ENCODE measurements at regions not wholly inside any gene's neighbourhood (a gene's known extent, or its start where the extent isn't known, plus 50 kb on each side); places are given as distances from the start of the nearest gene placed in this dataset.
"Not testable (repeated sequence)": the region's sequence is repeated elsewhere in the genome, so short reads cannot be mapped to it uniquely, and the experiment has no call there.

DNA sequence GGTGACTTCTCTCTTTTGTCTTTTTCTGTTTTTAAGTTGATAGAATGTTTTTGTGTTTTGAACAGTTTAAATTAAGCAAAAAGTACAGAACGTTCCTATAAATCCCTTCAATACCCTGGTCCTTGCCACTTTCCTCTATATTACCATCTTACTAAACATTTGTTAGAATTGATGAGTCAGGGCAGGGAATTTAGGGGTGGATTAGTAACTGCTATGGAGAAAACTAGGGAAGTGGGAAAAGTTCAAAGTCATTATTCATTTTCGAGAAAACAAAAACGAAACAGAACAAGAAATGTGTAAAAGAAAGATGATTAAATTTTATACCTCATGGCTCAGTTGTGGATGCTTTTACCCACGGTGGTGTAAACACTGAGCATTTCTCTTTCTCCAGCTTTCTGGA is 240.4 kb upstream of the SULF2 start:
- Histone ChIP-seq H3K4me3 (ENCODE audit: low read depth, low read length) (no peak overlapping the region), H3K9me3 (ENCODE audit: control insufficient read depth, insufficient read depth, low read length) (no peaks in the 10 kb centered on the region), H3K27ac (ENCODE audit: low read depth, low read length) (no peak overlapping the region), H3K4me1 (ENCODE audit: control insufficient read depth, insufficient read depth, low read length) (peaks cover 8% of the 10 kb centered on the region), H3K27me3 (ENCODE audit: control insufficient read depth, insufficient read depth, low read length) (peaks cover 7% of the 10 kb centered on the region), H3K36me3 (ENCODE audit: control insufficient read depth, insufficient read depth, low read length) (no peaks in the 10 kb centered on the region)
- no CpG with 5 or more reads among the region's 4 CpGs for WGBS (ENCODE audit: insufficient coverage)
- DNase-seq (ENCODE audit: low read depth in 4 of 6, low spot score in 6 of 6): no peak

DNA sequence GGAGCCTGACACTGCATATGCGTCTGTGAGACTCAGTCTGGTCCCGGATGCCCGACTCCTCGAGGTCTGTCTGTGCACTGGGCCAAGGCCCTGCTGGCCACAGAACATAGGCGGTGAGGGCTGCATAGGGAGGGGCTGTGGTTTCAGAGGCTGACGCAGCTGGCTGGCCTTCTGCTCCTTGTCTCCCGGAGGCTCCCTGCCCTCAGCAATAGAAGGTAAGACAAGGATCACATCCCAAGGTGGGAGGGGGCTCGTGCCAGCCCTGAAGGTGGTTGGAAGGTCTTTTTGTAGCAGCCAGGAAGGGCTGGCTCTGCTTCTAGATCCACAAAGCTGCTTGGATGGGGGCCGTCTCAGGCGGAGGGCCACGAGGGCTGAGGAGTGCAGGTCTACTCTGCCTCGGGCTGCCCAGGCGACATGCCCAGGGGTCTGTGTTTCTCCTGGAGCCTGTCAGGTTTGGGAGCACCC is 239.8 kb upstream of the SULF2 start:
- peak in 2 of 6 donors; percentile 15 to 66 for DNase-seq (ENCODE audit: low read depth in 4 of 6, low spot score in 6 of 6)
- Histone ChIP-seq H3K9me3 (ENCODE audit: control insufficient read depth, insufficient read depth, low read length) (no peaks in the 10 kb centered on the region), H3K4me3 (ENCODE audit: low read depth, low read length) (no peak overlapping the region), H3K27ac (ENCODE audit: low read depth, low read length) (peak overlapping the region; percentile 18), H3K36me3 (ENCODE audit: control insufficient read depth, insufficient read depth, low read length) (no peaks in the 10 kb centered on the region), H3K27me3 (ENCODE audit: control insufficient read depth, insufficient read depth, low read length) (peaks cover 7% of the 10 kb centered on the region), H3K4me1 (ENCODE audit: control insufficient read depth, insufficient read depth, low read length) (peaks cover 8% of the 10 kb centered on the region)
- 40% methylated on average over 13 of the region's 13 CpGs for WGBS (ENCODE audit: insufficient coverage)

DNA sequence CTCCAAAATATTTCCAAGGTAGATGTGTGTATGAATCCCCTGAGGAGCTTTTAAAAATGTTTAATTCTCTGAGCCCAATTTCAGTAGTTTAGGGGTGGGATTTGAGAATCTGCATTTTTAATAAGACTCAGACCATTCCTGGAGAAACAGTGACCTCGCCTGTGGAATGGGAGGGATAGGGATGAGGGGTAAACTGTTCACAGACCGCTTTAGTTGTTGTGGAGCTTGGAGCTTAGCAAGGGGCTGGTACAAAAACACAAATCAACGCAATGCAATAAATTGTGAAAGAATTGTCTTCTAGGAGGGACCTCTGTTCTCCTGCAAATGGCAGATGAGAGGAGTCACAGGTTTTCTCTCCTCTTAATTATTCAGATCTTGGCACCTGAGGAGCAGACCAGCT is 239.3 kb upstream of the SULF2 start:
- Histone ChIP-seq H3K27me3 (ENCODE audit: control insufficient read depth, insufficient read depth, low read length) (peaks cover 7% of the 10 kb centered on the region), H3K4me1 (ENCODE audit: control insufficient read depth, insufficient read depth, low read length) (peaks cover 8% of the 10 kb centered on the region), H3K36me3 (ENCODE audit: control insufficient read depth, insufficient read depth, low read length) (no peaks in the 10 kb centered on the region), H3K27ac (ENCODE audit: low read depth, low read length) (no peak overlapping the region), H3K9me3 (ENCODE audit: control insufficient read depth, insufficient read depth, low read length) (no peaks in the 10 kb centered on the region), H3K4me3 (ENCODE audit: low read depth, low read length) (no peak overlapping the region)
- no CpG with 5 or more reads among the region's 3 CpGs for WGBS (ENCODE audit: insufficient coverage)
- peak in 1 of 6 donors; percentile 26 for DNase-seq (ENCODE audit: low read depth in 4 of 6, low spot score in 6 of 6)

DNA sequence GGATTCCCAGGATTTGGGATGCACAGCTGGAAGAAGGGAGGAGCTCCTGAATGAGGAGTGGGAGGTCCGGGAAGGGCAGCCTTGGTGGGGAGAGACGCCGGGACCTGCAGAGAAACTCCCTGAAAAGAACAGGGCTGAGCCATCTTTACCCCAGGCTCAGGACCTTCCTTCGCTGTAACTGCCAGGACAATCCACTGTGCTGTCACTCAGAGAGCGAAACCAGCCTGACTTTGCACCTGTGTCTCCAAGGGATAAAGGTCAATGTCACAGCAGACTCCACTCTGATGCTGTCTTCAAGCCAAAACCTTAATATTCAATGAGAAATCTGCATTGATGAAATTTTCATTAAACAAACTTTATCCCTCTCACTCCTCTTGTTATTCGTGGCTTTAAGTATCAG is 235.4 kb upstream of the SULF2 start:
- not testable (repeated sequence) for H3K4me3 ChIP-seq (ENCODE audit: low read depth, low read length); H3K36me3 ChIP-seq (ENCODE audit: control insufficient read depth, insufficient read depth, low read length); H3K9me3 ChIP-seq (ENCODE audit: control insufficient read depth, insufficient read depth, low read length); H3K4me1 ChIP-seq (ENCODE audit: control insufficient read depth, insufficient read depth, low read length); H3K27ac ChIP-seq (ENCODE audit: low read depth, low read length); DNase-seq (ENCODE audit: low read depth in 4 of 6, low spot score in 6 of 6); H3K27me3 ChIP-seq (ENCODE audit: control insufficient read depth, insufficient read depth, low read length)
- WGBS (ENCODE audit: insufficient coverage): no CpG with 5 or more reads among the region's 6 CpGs

DNA sequence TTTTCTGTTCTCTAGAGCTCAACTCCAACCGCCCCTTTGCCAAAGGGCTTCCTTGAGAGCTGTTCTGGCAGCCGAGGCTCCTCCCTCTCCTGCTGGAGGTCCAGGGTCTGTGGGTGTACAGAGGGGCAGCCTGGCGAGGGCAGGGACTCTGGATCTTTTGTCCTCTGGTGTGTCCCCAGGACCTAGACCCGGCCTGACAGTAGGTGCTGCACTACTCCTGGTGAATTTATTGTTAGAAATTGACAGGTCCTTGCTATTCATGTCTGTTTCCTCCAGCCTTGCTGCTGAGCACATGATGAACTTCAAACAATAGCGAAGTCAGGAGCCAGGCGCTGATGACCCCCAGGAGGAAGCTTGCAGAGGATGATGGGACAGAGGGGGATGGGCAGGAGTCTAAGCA is 234.7 kb upstream of the SULF2 start:
- Histone ChIP-seq H3K27ac (ENCODE audit: low read depth, low read length) (no peak overlapping the region), H3K9me3 (ENCODE audit: control insufficient read depth, insufficient read depth, low read length) (no peaks in the 10 kb centered on the region), H3K27me3 (ENCODE audit: control insufficient read depth, insufficient read depth, low read length) (peaks cover 2% of the 10 kb centered on the region), H3K4me3 (ENCODE audit: low read depth, low read length) (no peak overlapping the region), H3K4me1 (ENCODE audit: control insufficient read depth, insufficient read depth, low read length) (peaks cover 3% of the 10 kb centered on the region), H3K36me3 (ENCODE audit: control insufficient read depth, insufficient read depth, low read length) (no peaks in the 10 kb centered on the region)
- 83% methylated on average over 5 of the region's 6 CpGs for WGBS (ENCODE audit: insufficient coverage)
- peak in 1 of 6 donors; percentile 44 for DNase-seq (ENCODE audit: low read depth in 4 of 6, low spot score in 6 of 6)

DNA sequence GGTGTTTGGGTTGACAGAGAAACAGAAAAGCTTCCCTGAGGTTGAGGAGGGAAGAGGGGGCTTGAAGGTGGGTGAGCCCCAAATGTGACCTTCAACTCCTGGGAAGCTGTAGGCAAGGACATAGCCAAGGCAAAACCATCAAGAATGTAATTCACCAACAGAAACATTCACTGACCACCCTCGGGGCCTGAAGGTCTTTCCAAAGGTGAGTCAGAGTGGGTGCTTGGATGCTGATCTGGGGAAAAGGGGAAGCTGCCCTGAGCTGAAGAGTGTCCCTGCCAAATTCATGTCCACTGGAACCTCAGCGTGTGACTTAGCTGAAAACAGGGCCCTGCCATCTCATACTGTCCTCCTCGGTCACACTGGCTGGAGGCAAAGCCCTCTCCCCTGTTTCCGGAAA is 234.2 kb upstream of the SULF2 start:
- no peak for DNase-seq (ENCODE audit: low read depth in 4 of 6, low spot score in 6 of 6)
- no peaks in the 10 kb centered on the region for H3K27me3 ChIP-seq (ENCODE audit: control insufficient read depth, insufficient read depth, low read length)
- H3K36me3 ChIP-seq (ENCODE audit: control insufficient read depth, insufficient read depth, low read length): no peaks in the 10 kb centered on the region
- WGBS (ENCODE audit: insufficient coverage): 97% methylated on average over 3 of the region's 4 CpGs
- no peaks in the 10 kb centered on the region for H3K4me1 ChIP-seq (ENCODE audit: control insufficient read depth, insufficient read depth, low read length)
- H3K27ac ChIP-seq (ENCODE audit: low read depth, low read length): no peak overlapping the region
- H3K9me3 ChIP-seq (ENCODE audit: control insufficient read depth, insufficient read depth, low read length): no peaks in the 10 kb centered on the region
- H3K4me3 ChIP-seq (ENCODE audit: low read depth, low read length): no peak overlapping the region

DNA sequence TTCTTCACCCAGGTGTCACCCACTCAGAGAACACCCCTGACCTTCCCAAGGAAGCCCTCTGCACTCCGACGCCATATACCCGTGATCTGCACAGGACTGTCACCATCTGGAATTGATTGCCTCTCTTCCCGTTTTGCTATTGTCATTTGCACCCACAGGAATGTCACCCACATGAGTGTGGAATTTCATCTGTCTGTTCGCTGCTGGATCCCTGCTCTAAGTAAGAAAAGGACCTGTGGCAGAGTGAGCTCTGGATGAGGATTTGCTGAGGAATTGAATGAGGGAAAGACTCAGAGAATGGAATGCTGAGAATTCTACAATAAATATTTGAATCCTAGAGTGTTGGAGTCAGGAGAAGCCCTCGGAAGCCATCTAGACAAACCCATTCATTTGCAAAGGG is 233.6 kb upstream of the SULF2 start:
- not testable (repeated sequence) for DNase-seq (ENCODE audit: low read depth in 4 of 6, low spot score in 6 of 6); H3K27me3 ChIP-seq (ENCODE audit: control insufficient read depth, insufficient read depth, low read length); H3K4me3 ChIP-seq (ENCODE audit: low read depth, low read length); H3K36me3 ChIP-seq (ENCODE audit: control insufficient read depth, insufficient read depth, low read length); H3K27ac ChIP-seq (ENCODE audit: low read depth, low read length); H3K9me3 ChIP-seq (ENCODE audit: control insufficient read depth, insufficient read depth, low read length); H3K4me1 ChIP-seq (ENCODE audit: control insufficient read depth, insufficient read depth, low read length)
- WGBS (ENCODE audit: insufficient coverage): no CpG with 5 or more reads among the region's 6 CpGs

DNA sequence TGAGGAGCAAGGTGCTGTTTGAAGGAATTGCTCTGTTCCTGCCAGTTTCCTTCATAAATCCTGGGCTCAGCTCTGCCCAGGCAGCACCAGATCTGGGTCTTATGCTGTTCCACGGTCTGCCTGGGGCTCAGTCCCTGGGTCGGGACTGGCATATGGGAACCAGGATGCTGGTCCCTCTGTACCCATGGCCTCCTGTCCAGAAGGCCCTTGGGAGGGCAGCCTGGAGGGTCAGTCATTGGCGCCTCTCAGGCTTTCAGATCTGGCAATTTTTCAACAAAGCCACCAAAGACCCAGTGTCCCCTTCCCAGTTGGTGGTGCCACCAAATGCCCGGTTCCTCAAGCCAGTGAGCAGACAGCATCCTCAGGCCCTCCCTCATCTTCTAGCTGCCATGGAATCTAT is 232.7 kb upstream of the SULF2 start:
- Histone ChIP-seq H3K4me1 (ENCODE audit: control insufficient read depth, insufficient read depth, low read length) (no peaks in the 10 kb centered on the region), H3K4me3 (ENCODE audit: low read depth, low read length) (no peak overlapping the region), H3K27me3 (ENCODE audit: control insufficient read depth, insufficient read depth, low read length) (no peaks in the 10 kb centered on the region), H3K36me3 (ENCODE audit: control insufficient read depth, insufficient read depth, low read length) (no peaks in the 10 kb centered on the region), H3K9me3 (ENCODE audit: control insufficient read depth, insufficient read depth, low read length) (no peaks in the 10 kb centered on the region), H3K27ac (ENCODE audit: low read depth, low read length) (no peak overlapping the region)
- 93% methylated on average over 4 of the region's 4 CpGs for WGBS (ENCODE audit: insufficient coverage)
- DNase-seq (ENCODE audit: low read depth in 4 of 6, low spot score in 6 of 6): no peak

DNA sequence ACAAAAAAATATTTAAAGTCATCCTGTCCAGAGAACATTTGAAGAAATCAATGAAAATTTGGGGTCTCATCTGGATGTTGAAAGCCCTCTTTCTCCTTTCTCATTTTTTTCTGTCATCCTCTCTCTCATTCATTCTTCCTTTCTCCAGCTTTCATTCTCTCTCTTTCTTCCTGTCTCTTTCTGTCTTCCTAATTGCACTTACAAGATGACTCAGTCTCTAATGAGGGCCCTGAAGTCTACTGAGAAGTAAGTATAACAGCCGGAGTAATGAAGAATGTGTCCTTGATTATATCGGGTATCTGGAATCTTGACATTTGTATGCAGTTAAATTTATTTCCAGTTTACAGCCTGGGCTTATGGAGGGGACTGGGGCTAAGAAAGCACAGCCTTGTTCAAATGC is 232.2 kb upstream of the SULF2 start:
- no peak overlapping the region for H3K4me3 ChIP-seq (ENCODE audit: low read depth, low read length)
- no peak for DNase-seq (ENCODE audit: low read depth in 4 of 6, low spot score in 6 of 6)
- no peaks in the 10 kb centered on the region for H3K4me1 ChIP-seq (ENCODE audit: control insufficient read depth, insufficient read depth, low read length)
- no peaks in the 10 kb centered on the region for H3K27me3 ChIP-seq (ENCODE audit: control insufficient read depth, insufficient read depth, low read length)
- no peak overlapping the region for H3K27ac ChIP-seq (ENCODE audit: low read depth, low read length)
- H3K36me3 ChIP-seq (ENCODE audit: control insufficient read depth, insufficient read depth, low read length): no peaks in the 10 kb centered on the region
- H3K9me3 ChIP-seq (ENCODE audit: control insufficient read depth, insufficient read depth, low read length): no peaks in the 10 kb centered on the region
- whole genome bisulfite sequencing (ENCODE audit: insufficient coverage): 92% methylated on average over 2 of the region's 2 CpGs

DNA sequence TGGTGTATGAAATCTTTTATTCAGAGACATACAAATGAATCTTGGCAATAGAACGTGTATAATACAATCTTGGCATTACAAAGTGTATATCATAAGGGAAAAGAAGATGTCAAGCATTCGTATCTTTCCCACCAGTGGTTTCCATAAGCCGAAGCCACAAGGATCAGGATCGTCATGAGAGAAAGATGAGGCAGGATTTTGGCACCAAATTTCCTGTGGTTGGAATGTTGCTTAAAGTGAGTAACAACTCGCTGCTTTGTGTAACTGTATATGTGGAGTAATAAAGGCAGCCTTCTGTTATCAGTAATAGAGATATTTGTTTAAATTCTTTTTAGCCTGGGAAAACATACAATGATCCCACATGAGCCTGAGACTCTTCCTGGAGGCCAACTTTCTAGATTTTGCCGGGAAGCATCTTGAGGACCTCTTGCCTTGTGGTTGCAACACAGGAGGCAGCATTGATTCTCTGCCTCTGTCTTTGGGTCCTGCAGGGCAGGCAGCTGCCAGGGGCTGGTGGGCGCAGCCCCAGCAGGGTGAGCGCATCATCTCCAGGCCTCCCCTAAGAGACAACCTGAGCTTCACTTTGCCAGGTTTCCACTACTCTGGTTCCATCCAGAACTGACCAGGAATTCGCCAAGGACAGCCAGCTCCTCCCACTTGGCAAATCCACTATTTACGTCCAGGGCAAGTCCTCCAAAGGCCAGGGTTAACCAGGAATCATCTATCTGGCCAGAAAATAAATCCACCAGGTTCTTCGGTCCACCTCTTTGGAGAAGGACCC is 230.9 kb upstream of the SULF2 start:
- Histone ChIP-seq H3K27me3 (ENCODE audit: control insufficient read depth, insufficient read depth, low read length) (no peaks in the 10 kb centered on the region), H3K9me3 (ENCODE audit: control insufficient read depth, insufficient read depth, low read length) (peaks cover 5% of the 10 kb centered on the region), H3K4me1 (ENCODE audit: control insufficient read depth, insufficient read depth, low read length) (no peaks in the 10 kb centered on the region), H3K27ac (ENCODE audit: low read depth, low read length) (no peak overlapping the region), H3K36me3 (ENCODE audit: control insufficient read depth, insufficient read depth, low read length) (no peaks in the 10 kb centered on the region), H3K4me3 (ENCODE audit: low read depth, low read length) (no peak overlapping the region)
- 86% methylated on average over 9 of the region's 11 CpGs for WGBS (ENCODE audit: insufficient coverage)
- peak in 1 of 6 donors; percentile 40 for DNase-seq (ENCODE audit: low read depth in 4 of 6, low spot score in 6 of 6)

Measured in spinal cord (tissue), 9 donors.